SU-DHL-6 (cell line): ENCODE measurements at regions not wholly inside any gene's neighbourhood (a gene's known extent, or its start where the extent isn't known, plus 50 kb on each side); places are given as distances from the start of the nearest gene placed in this dataset.
"Not testable (repeated sequence)": the region's sequence is repeated elsewhere in the genome, so short reads cannot be mapped to it uniquely, and the experiment has no call there.

Source experiments
- H2AFZ ChIP-seq: fragments of 200-600 bp; sonication (generic); 2 replicates; pipeline ENCODE4 v1.6.1; 2014; ENCODE audit warnings: low read depth, mild to moderate bottlenecking, moderate library complexity, mixed read lengths, antibody characterized with exemption, low read length; ENCODE audit not compliant: severe bottlenecking
- H3F3A ChIP-seq: fragments of 200-600 bp; shearing (Covaris generic); 2 replicates; pipeline ENCODE4 v1.6.0; 2016; ENCODE audit warnings: antibody characterized with exemption, mild to moderate bottlenecking; ENCODE audit not compliant: insufficient read depth
- H3K27ac ChIP-seq: fragments of 200-600 bp; sonication (generic); 2 replicates; pipeline ENCODE4 v1.5.1; 2016; ENCODE audit warnings: low read depth, mild to moderate bottlenecking, low read length, moderate library complexity, mixed read lengths
- H3K27me3 ChIP-seq: fragments of 200-600 bp; sonication (generic), shearing (Covaris generic); 2 replicates; pipeline ENCODE4 v1.6.0; 2014; ENCODE audit warnings: mild to moderate bottlenecking, low read length
- H3K36me3 ChIP-seq: fragments of 200-600 bp; sonication (generic); 2 replicates; pipeline ENCODE4 v1.6.1; 2014; ENCODE audit warnings: mild to moderate bottlenecking, low read length, mixed read lengths
- H3K4me2 ChIP-seq: fragments of 300-600, 200-600 bp; shearing (Covaris generic), sonication (generic); 2 replicates; pipeline ENCODE4 v1.6.0; 2014; ENCODE audit warnings: low read length, low read depth, mild to moderate bottlenecking; ENCODE audit not compliant: poor library complexity, severe bottlenecking
- H3K4me3 ChIP-seq: fragments of 200-600 bp; sonication (generic); 2 replicates; pipeline ENCODE4 v1.5.1; 2014; ENCODE audit warnings: antibody characterized with exemption, low read length, mild to moderate bottlenecking, mixed read lengths; ENCODE audit not compliant: insufficient read depth, poor library complexity, severe bottlenecking
- H3K79me2 ChIP-seq: fragments of 200-600 bp; sonication (generic); 2 replicates; pipeline ENCODE4 v1.6.1; 2014; ENCODE audit warnings: mild to moderate bottlenecking, low read length, moderate library complexity; ENCODE audit not compliant: insufficient read depth
- H3K9ac ChIP-seq: fragments of 200-600 bp; sonication (generic); 2 replicates; pipeline ENCODE4 v1.7.0; 2014; ENCODE audit warnings: mild to moderate bottlenecking, low read length
- H3K9me2 ChIP-seq: fragments of 200-600 bp; sonication (generic); replicated peaks from 2 replicates; pipeline ENCODE4 v1.6.1; 2014; ENCODE audit warnings: low read length; ENCODE audit not compliant: insufficient read depth
- H3K9me3 ChIP-seq: fragments of 200-600 bp; sonication (generic); 2 replicates; pipeline ENCODE4 v1.6.1; 2014; ENCODE audit warnings: low read length, mixed read lengths; ENCODE audit not compliant: insufficient read depth
- H4K20me1 ChIP-seq: fragments of 200-600 bp; sonication (generic); 2 replicates; pipeline ENCODE4 v1.6.1; 2014; ENCODE audit warnings: low read depth, mild to moderate bottlenecking, antibody characterized with exemption, low read length, moderate library complexity, mixed read lengths
- EZH2phosphoT487 ChIP-seq: fragments of 200-600 bp; sonication (generic), shearing (Covaris generic); conservative IDR thresholded peaks from 2 replicates; pipeline ENCODE4 v1.6.1; 2018; ENCODE audit warnings: mild to moderate bottlenecking, antibody characterized with exemption, low read length, moderate library complexity, mixed read lengths
- TF ChIP-seq, protein P1 (sequence below): fragments of 200-600 bp; sonication (generic); IDR thresholded peaks from one replicate; pipeline ENCODE4 v1.5.1; 2017; ENCODE audit warnings: antibody characterized with exemption, mild to moderate bottlenecking, low read length, moderate library complexity; ENCODE audit not compliant: insufficient read depth, poor library complexity, severe bottlenecking

GRCh38 chr13:56755181-56755935 is 385.4 kb upstream of the PRR20A start:
- no peaks in the 10 kb centered on the region for H3K79me2 ChIP-seq
- H3K4me2 ChIP-seq: no peak overlapping the region
- H4K20me1 ChIP-seq: no peaks in the 10 kb centered on the region
- H3K36me3 ChIP-seq: no peaks in the 10 kb centered on the region
- no peak overlapping the region for H3K27ac ChIP-seq
- H2AFZ ChIP-seq: peak overlapping the region; percentile 21
- H3K4me3 ChIP-seq: no peak overlapping the region
- no peaks in the 10 kb centered on the region for H3F3A ChIP-seq
- H3K27me3 ChIP-seq: no peaks in the 10 kb centered on the region
- TF ChIP-seq, protein P1, sequence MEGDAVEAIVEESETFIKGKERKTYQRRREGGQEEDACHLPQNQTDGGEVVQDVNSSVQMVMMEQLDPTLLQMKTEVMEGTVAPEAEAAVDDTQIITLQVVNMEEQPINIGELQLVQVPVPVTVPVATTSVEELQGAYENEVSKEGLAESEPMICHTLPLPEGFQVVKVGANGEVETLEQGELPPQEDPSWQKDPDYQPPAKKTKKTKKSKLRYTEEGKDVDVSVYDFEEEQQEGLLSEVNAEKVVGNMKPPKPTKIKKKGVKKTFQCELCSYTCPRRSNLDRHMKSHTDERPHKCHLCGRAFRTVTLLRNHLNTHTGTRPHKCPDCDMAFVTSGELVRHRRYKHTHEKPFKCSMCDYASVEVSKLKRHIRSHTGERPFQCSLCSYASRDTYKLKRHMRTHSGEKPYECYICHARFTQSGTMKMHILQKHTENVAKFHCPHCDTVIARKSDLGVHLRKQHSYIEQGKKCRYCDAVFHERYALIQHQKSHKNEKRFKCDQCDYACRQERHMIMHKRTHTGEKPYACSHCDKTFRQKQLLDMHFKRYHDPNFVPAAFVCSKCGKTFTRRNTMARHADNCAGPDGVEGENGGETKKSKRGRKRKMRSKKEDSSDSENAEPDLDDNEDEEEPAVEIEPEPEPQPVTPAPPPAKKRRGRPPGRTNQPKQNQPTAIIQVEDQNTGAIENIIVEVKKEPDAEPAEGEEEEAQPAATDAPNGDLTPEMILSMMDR: no peak
- TF ChIP-seq EZH2phosphoT487: no peak
- no peaks in the 10 kb centered on the region for H3K9me2 ChIP-seq
- H3K9ac ChIP-seq: no peak overlapping the region
- no peaks in the 10 kb centered on the region for H3K9me3 ChIP-seq

GRCh38 chr13:56763333-56763732 is 377.4 kb upstream of the PRR20A start:
- H3K9ac ChIP-seq, H3K9me2 ChIP-seq, H3K4me3 ChIP-seq, H3K27me3 ChIP-seq, H3K4me2 ChIP-seq, H3K27ac ChIP-seq, H3K9me3 ChIP-seq, H3K36me3 ChIP-seq, H2AFZ ChIP-seq, H3F3A ChIP-seq, H4K20me1 ChIP-seq, H3K79me2 ChIP-seq: not testable (repeated sequence)

GRCh38 chr13:56773148-56773547 is 367.6 kb upstream of the PRR20A start:
- H4K20me1 ChIP-seq: no peaks in the 10 kb centered on the region
- H3K79me2 ChIP-seq: no peaks in the 10 kb centered on the region
- H3F3A ChIP-seq: no peaks in the 10 kb centered on the region
- no peak for TF ChIP-seq EZH2phosphoT487
- TF ChIP-seq, protein P1: no peak
- no peak overlapping the region for H2AFZ ChIP-seq
- H3K4me3 ChIP-seq: no peak overlapping the region
- H3K4me2 ChIP-seq: no peak overlapping the region
- H3K36me3 ChIP-seq: no peaks in the 10 kb centered on the region
- no peaks in the 10 kb centered on the region for H3K9me3 ChIP-seq
- no peaks in the 10 kb centered on the region for H3K9me2 ChIP-seq
- H3K27me3 ChIP-seq: no peaks in the 10 kb centered on the region
- no peak overlapping the region for H3K27ac ChIP-seq
- H3K9ac ChIP-seq: no peak overlapping the region

- Histone ChIP-seq H3K4me3 (no peak overlapping the region), H3K9me2 (no peaks in the 10 kb centered on the region), H4K20me1 (no peaks in the 10 kb centered on the region), H3K9me3 (no peaks in the 10 kb centered on the region), H3K9ac (no peak overlapping the region), H3K4me2 (no peak overlapping the region), H3F3A (no peaks in the 10 kb centered on the region), H3K36me3 (no peaks in the 10 kb centered on the region), H2AFZ (no peak overlapping the region), H3K27me3 (no peaks in the 10 kb centered on the region), H3K27ac (no peak overlapping the region), H3K79me2 (no peaks in the 10 kb centered on the region)
- no peak for TF ChIP-seq EZH2phosphoT487
- TF ChIP-seq, protein P1: no peak
Measured at GRCh38 chr13:56789527-56789926, 351.2 kb upstream of the PRR20A start.
